NCI-H2196 treated with DMSO at 0.1 percent for 48 hours (cell line): ENCODE measurements at regions not wholly inside any gene's neighbourhood (a gene's known extent, or its start where the extent isn't known, plus 50 kb on each side); places are given as distances from the start of the nearest gene placed in this dataset.

Source experiments
- DNase-seq: peaks from one replicate; lab custom pipeline; 2025; ENCODE audit not compliant: unreplicated experiment; lab: John Stamatoyannopoulos, UW

DNA sequence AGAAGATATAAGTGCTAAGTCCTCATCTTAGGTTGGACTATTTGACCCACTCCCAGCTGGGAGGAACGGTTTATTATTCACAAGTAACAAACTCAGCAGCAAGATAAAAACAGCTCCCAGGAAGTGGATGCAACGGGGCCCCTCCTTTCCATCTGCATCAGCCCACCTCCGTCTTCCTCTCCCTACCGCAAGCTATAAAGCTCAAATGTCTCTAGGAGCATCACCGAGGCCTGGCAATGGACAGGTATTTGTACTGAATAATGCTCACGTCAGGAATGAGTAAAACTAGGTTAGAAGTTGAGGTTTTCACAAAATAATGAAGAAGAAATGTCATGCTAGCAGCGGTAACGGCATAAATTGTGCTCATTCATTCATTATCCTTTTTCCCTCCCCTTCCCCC is 408.7 kb upstream of the PSMD7 start:
- DNase-seq, result no peak

DNA sequence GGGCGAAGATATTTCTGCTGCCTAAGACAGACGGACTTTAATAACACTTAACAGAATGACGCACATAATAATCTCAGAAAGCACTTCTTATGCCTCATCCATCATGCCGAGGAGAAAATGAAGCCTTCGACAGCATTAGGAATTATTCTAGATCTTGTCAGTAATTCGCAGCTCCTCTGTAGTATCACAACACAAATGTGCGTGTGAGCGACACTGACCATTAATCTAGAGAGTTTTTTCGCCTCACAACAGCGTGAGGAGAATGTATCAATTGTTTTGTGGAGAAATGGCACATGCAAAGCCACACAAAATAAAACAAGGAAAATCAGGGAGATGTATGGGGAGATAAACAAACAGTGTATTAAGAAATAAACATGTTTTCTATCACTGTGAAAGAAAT is 410.2 kb upstream of the PSMD7 start:
- DNase-seq, result no peak

DNA sequence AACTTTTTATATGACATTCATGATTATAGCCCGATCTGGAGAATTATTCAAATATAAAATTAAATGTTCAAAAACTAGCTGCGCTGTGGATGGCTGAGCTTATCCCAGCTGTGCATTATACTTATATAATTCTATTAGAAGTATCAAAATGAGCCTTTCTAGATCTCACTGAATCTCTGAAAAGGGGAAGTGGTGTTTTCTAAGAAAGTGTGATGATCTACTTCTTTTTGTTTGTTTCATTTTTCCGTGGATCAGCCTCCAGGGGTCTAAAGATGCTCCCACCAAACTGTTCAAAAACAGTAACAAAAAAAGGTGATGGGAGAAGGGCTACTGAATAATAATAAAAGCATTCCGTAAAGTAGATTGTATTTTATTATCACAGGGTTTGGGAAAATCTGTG is 411.3 kb upstream of the PSMD7 start:
- DNase-seq, result no peak

DNA sequence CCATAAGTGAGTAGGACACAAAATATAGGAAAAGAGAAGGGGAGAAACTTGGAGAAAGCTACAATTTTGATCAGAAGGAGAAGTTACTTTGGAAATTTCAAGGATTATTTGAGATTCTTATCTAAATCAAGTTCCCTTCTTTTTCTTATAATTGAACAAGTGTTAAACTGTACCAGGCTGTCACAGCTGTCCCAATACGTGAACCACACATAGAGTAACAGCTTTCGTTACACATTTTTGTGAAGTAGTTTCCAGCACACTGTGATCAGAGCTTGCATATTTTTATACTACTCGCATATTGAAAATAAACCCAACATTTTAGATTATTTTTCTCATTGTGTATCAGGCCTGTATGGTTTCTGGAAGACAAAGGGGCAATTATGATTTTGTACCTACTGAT is 412.8 kb upstream of the PSMD7 start:
- no peak for DNase-seq

DNA sequence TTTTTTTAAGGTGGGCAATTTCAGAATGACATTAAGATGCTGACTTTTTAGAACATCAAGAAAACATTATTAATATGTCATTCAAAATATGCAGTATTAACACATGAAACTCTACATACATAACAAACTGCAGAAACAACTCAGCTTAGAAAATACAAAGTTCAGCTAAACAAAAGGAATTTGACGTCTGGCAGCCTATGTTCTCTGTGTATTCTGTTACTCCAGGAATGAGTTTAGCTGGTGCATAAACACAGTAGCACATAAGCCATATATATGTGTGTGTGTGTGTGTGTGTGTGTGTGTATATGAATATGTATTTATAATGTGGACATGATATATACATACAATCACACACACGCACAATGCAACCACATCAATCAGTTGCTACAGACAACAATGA is 413.5 kb upstream of the PSMD7 start:
- no peak for DNase-seq

DNA sequence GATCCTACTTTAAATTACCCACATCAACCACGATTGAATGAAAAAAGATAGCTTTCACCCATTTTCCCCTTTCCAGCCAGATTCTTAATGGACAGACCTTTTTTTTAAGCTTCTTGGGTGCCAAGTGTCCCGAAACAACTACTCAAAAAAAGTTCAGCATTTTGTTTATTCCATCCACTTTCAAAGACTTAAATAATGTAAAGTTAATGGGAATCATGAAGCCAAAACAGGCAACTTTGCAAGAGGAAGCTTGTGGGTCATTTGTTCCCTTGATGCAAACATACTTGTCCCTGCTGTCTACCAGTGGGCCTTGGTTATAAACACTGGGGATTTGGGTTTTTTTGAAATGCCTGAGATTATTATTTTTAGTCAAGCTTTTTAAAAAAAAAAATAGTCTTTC is 414.0 kb upstream of the PSMD7 start:
- DNase-seq, result no peak

DNA sequence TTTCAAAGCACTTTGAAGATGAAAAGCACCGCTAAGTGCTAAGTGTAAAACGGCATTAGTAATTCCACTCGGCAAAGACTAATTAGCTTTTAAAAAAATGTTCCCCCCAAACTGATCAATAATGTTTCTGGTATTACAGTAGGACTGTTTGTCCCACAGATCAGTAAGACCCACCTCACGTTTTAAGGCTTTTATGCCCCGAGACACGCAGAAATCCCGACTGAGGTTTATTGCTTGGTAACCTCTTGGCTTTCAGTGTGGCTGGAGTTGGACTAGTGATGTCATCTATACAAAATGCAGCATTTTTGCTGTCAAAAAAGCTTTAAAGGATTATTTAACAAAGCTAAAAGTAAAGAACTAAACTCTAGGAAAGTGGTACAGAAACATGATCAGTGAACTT is 414.6 kb upstream of the PSMD7 start:
- DNase-seq, result no peak

DNA sequence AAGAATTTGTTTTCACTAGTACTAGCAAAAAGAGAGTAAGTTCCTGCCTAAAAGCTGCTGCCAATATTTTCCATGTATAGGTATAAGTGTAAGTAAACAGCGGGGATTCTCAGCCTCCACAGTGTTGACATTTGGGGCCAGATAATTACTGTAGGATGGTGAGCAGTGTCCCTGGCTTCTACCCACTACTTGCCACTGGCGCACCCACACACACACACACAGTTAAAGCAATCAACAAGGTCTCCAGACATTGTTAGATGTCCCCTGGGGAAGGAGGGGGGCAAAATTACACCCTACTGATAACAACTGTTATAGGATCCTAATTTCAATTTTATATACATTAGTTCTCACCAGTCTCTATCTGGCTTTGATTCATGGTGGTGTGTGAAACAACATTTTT is 417.0 kb upstream of the PSMD7 start:
- DNase-seq, result no peak

DNA sequence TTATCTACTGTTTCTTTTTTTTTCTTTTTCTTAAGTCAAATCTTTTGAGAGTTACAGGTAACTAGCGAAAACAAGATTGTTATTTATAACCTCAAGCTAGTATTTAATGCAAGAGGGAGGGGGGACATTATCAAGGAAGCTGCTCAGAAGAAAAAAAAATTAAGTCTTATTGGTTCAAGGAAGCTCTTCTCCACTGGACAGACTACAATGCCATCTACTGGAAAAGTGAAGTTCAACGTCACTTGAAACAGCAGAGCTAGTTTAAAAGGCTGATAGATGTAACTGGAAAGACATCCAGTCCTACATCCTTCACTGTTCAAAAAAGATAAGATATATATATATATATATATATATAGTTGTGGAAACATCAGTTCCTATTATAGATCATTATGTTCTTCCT is 418.0 kb upstream of the PSMD7 start:
- peak; percentile 21 for DNase-seq

DNA sequence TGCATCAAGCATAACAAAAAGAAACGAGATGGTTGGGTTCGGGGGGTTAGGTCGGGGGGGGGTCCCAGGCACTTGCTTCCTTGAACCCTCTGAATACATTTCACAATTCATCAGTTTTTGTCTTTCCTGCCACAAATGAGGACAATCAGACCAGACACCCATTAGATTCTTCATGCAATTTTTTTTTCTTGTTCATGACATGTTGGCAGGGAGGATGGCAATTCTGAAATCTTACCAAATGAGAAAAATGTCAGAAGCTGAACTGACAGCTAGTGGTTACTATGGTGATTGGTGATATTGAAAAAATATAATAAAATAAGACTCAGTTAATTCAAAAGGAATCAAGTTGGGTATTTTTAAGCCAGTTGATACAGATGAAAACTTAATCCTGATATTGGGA is 419.5 kb upstream of the PSMD7 start:
- no peak for DNase-seq

DNA sequence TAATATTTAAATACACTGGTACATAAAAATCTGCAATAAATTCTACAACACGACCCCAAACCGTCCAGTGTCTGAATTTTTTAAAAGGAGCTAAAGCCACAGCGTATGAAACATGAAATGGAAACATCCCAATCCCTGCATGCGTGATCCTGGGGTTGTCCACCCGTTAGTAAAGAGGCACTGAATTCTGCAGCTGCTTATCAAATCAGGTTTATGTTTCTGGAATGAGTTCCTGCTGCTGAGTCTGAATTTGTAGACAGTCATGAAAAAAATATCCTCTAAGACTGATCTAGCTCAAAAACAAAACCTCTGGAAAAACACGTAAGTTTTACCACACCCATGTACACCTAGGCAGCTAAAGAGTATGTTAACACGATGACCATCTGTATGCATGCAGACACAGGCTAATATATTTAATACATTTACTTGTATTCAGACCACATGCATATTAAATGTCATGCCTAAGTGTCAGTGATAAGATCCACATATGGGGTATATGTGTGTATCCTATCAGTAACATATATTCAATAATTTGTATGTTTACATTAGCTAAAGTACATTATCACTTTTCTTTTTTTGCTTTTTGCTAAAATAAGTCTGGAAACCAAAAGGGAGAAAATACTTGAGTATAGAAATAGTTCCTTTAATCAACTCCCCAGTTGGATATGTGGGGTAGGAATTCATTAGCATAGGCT is 420.5 kb upstream of the PSMD7 start:
- no peak for DNase-seq

DNA sequence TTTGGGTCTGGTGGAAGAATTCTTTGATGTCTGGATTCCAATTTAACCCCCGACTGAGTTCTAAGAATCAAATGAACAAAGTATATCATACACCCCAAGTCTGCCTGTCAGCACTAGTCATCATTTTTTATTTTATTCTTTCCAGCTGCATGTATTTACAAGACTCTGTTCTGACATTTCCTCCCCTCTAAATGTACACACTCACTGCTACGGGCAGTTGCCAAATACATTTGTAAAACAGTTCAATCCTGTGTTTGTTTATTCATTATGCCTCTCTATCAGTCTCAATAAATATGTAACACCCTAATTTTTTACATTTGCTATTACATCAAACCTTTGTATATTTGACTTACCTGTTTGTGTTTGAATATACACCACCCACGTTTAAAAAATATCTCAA is 422.3 kb upstream of the PSMD7 start:
- DNase-seq, result no peak

DNA sequence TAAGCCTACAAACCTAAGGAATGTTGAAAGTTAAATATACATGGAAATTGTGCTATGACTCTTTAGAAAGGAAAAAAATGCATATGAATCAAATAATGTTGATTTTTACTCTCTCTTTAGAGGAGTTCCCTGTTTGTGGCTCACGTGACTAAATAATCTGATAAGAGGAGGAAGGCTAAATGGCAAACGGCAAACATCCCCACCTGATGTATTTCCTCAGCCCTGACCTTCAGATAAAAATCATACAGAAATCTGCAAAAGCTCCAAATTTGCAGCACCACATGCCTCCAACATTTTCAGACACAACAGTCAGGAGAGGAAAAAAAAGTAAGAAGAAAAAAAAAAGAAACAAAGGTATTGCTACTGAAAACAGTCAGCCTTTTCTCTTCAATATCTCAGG is 423.0 kb upstream of the PSMD7 start:
- DNase-seq, result no peak

DNA sequence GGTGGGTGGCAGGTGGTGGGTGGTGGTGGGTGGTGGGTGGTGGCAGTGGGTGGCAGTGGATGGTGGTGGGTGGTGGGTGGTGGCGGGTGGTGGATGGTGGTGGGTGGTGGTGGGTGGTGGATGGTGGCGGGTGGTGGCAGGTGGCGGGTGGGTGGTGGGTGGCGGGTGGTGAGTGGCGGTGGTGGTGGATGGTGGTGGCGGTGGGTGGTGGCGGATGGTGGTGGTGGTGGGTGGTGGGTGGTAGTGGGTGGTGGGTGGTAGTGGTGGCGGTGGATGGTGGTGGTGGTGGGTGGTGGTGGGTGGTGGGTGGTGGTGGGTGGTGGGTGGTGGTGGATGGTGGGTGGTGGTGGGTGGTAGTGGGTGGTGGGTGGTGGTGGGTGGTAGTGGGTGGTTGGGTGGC is 423.8 kb upstream of the PSMD7 start:
- no peak for DNase-seq

DNA sequence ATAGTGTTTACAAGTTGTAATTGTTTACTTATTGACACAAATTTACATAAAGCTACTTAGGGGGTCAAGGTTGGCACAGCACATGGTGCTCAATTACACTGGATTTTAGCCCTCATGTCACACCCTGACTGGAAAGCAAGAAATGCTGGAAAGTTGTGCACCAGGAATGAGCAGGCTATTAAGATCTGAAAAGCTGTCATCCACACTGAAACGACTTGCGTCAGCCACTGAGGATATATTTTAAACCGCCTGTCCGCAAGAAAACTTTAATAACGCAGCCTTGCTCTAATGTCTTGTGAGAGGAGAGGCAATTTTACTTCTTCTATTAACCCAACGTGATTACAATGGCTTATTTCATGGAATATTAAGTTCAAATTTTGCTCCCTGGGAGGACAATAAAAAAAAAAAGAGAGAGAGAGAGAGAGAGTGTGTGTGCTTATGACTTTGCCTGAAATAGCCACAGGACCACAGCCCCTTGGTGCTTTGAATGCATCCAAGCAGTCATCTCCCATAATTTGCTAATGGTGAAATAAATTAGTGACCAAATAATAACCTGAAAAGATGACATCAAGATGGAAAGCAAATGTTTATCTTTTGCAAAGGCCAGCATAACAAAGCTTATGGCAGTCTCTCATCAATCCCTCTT is 425.4 kb upstream of the PSMD7 start:
- DNase-seq, result no peak

DNA sequence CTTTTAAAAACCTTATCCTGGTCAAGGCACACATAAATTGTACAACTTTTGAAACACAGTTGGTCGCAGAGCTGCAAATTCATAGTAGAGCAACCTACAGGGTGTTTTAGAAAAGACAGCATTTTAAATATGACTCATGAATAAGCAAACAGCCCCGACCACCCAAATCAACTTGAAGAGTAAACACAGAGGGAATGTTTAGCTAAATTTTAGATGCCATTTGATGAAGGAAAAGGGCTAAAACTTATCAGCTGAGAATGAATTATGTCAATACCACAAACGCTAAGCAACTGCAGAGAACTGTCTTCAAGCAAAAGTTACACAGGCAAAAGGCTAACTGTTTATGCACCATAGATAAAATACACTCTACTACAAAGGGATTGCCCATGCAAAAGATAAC is 427.5 kb upstream of the PSMD7 start:
- no peak for DNase-seq

DNA sequence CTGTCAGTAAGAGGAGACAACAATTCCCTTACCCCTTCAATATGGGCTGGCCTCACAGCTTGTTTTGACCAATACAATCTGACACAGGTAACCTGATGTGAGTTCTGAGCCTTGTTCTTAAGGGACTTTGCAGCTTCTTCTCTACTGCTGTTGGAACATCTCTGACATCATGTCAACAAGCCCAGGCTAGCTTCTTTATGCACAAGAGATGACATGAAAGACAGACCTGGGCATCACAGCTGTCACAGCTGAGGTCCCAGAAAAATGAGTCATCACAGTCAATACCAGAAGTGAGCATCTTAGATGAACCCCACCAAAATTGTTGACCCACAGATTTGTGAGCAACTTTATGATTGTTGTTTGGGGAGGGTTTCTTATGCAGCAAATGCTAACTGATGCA is 431.7 kb upstream of the PSMD7 start:
- no peak for DNase-seq

DNA sequence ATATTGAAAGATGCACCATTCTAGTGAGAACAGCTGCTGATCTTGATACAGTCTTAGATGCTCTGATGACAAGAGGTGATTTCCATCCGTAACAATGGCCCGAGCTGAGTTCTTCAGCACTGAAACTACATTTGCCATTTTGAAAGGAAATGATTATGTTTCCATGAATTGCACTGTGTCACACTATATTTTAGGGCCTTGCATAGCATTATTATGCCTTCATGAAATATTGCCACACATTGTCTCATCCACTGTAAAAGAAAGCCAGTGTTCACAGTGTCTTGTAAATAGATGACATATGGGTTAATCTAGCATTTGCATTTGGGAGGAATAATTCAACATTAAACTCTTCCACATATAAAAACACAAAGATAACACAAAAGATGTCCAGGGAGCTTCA is 438.3 kb upstream of the PSMD7 start:
- DNase-seq, result no peak

DNA sequence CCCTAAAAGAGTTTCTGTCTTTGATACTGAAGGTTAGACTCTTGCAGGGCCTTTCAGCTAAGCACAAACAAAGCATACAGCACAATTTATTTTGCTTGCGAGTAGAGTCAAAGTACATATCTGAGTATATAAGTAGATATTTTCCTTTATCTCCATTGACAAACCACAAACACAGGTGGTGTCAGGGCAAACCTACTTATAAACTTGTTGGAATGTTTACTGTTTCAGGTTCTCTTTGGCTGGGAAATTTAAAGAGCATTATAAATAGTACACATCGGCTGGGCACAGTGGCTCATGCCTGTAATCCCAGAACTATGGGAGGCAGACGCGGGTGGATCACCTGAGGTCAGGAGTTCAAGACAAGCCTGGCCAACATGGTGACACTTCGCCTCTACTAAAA is 442.6 kb upstream of the PSMD7 start:
- no peak for DNase-seq

DNA sequence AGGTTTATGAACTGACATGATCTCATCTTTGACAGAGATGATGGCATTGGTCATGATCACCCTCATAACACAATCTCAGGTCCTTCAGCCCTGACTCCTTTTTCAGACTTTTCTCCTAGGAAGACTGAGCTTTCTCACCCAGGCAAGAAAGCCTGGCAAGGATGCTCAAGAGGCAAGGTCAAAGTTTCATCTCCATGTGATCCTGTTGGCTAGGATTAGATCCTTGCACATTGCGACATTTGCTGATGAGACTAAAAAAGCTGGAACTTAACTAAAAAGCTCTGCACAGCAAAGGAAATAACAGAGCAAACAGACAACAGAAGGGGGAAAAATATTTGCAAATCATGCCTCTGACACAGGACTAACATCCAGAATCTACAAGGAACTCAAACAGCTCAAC is 444.1 kb upstream of the PSMD7 start:
- no peak for DNase-seq

DNA sequence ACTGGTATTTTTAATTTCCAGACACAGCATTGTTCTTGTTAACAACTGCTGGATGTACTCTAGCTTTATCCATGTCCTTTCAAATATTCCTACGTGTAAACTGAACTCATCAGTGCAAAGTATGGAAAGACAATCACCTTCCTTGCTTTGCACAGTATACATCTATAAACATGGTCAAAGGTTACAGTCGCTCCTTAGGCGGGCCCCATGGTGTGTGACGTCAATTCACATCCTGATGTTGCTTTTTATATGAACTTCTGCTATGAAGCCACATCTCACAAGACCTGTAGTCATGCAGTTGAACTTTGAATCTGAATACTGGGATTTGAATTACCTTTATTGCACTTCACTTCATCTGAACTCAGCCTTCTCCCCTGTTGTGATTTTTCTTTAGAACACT is 447.6 kb upstream of the PSMD7 start:
- no peak for DNase-seq

DNA sequence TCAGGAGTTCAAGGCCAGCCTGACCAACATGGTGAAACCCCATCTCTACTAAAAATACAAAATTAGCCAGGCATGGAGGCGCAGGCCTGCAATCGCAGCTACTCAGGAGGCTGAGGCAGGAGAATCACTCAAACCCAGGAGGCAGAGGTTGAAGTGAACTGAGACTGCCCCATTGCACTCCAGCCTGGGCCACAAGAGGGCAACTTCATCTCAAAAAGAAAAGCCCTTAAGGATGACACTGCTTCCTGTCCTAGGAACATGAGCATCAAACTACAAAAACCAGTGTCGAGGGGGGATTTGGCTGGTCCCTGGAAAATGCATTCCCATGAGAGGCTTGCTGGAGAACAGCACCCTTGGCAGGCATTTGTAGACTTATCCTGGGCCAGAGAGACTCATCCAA is 449.5 kb upstream of the PSMD7 start:
- DNase-seq, result no peak

DNA sequence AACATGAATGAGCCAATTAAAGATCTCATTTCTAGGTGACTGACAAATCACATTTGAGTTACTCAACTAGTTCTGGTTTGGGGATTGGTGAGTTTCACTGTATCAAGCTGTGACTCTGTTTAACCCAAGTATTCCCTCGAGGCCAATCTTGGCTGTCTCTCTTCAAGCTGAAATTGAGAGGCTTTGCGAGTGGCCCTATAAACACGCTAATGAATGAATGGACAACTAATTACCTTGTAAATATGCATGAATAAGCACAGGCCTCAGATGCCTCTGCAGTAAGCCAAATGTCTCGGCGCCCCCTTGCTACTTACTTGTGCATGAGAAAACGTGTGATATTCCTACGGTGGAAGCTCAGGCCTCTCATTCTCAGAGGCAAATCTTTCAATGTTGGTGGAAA is 450.3 kb upstream of the PSMD7 start:
- DNase-seq, result no peak
